Kidney tubule cell (primary cell): ENCODE measurements at regions not wholly inside any gene's neighbourhood (a gene's known extent, or its start where the extent isn't known, plus 50 kb on each side); places are given as distances from the start of the nearest gene placed in this dataset.

ENCODE experiments used
- DNase-seq: peaks from one replicate; pipeline ENCODE4 v3.0.0-alpha.2; 2018; ENCODE audit warnings: low spot score

DNA sequence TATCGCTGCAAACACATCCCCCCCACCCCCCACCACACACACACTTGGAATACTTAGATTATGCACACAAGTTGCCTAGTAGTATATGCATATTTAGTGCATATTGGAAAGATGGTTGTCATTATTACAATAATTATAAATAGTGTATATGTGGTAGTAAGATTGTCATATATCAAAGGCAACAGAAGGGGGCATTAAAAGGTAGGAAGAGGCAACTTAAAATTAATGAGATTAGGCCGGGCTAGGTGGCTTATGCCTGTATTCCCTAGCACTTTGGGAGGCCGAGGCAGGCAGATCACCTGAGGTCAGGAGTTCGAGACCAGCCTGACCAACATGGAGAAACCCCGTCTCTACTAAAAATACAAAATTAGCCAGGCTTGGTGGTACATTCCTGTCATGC, 52.1 kb downstream of the GSC start:
- DNase-seq, result no peak

- DNase-seq, result no peak
Measured at GRCh38 chr14:94716976-94717375, 52.9 kb downstream of the GSC start.

- DNase-seq, result no peak
Measured at GRCh38 chr14:94713115-94713514, 56.8 kb downstream of the GSC start.

- DNase-seq, result no peak
Measured at GRCh38 chr14:94710731-94711130, 59.2 kb downstream of the GSC start.

- DNase-seq, result no peak
Measured at GRCh38 chr14:94707494-94707893, 62.4 kb downstream of the GSC start.

DNA sequence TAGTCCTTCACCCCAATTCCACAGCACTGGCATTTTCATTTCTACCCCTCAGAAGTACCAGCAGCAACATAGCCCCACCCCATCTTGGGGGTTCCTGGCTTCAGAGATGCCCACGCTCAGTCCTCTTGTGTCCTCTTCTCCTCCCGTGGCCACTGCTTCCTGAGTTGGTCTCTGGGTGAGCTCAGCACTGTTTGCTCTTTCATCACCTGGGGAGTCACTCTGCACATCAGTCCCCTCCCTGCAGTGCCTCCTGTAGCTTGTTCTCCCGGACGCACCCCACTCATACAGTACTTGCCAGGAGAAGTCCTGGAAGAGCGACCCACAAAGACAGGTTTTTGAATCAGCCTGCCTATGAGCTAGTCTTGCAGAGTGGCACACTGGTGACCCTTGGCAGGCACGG, 63.8 kb downstream of the GSC start:
- DNase-seq, result no peak

GRCh38 chr14:94702629-94703028, 67.3 kb downstream of the GSC start:
- peak; percentile 45 for DNase-seq

DNA sequence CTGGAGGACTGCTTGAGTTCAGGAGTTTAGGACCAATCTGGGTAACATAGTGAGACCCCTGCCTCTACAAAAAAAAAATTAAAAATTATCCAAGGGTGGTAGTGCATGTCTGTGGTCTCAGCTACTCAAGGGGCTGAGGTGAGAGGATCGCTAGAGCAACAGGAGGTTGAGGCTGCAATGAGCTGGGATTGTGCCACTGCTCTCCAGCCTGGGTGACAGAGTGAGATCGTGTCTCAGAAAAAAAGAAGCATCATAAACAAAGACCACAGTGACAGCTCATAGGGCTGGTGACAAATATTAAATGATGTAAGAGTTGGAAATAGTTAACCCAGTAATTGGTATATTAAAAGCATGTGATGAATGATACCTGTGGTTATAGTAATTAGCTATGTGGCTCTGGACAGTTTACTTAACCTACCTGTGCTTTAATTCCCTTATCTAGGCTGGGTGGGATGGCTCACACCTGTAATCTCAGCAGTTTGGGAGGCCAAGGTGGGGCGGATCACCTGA, 68.0 kb downstream of the GSC start:
- DNase-seq, result no peak

GRCh38 chr14:94700336-94700735, 69.6 kb downstream of the GSC start:
- no peak for DNase-seq

GRCh38 chr14:94699831-94700230, 70.1 kb downstream of the GSC start:
- DNase-seq, result no peak

- DNase-seq, result peak; percentile 9
Measured at GRCh38 chr14:94697773-94698556, 71.9 kb downstream of the GSC start.

GRCh38 chr14:94696518-94696917, 73.4 kb downstream of the GSC start:
- no peak for DNase-seq

GRCh38 chr14:94695231-94695630, 74.7 kb downstream of the GSC start:
- no peak for DNase-seq

- DNase-seq, result no peak
Measured at GRCh38 chr14:94691660-94692034, 78.3 kb downstream of the GSC start.

GRCh38 chr14:94690896-94691659, 78.8 kb downstream of the GSC start:
- no peak for DNase-seq

DNA sequence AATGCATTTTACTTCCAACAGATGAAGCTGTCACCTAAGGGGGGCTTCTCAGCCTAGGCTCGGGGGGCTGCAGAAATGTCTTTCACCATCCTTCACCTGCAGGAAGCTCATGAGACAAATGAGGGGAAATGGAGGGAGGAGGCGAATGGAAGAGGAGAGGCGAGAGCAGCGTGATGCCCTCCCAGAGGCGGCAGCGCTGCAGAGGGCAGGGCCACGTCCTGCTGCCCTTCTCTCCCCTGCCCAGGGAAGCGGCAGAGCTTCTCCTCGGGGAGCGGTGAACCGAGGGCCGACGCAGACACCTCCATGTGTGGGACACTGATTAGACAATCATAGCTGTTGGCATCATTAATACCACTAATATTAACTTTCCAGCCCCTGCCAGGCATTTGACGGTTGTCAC, 78.3 kb downstream of the SERPINA3 start:
- no peak for DNase-seq

DNA sequence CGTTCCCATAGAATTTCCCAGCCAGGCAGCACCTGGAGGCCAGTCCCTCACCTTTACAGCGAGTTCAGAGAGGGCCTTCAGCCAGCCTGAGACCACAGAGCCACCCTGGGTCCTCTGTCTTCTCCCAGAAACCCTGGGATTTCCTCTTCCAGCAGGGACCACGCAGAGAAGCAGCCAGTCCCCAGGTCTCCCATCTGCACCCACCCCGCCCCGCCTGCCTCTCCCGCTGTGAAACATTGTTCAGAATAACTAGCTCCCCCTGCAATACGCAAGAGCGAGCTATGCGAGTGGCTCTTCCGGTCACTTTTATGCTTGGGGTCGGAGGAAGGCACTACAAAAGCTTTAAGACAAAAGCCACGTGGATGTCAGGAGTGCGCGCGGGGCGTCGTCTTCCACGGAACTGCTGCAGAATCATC, 77.8 kb downstream of the SERPINA3 start:
- no peak for DNase-seq

DNA sequence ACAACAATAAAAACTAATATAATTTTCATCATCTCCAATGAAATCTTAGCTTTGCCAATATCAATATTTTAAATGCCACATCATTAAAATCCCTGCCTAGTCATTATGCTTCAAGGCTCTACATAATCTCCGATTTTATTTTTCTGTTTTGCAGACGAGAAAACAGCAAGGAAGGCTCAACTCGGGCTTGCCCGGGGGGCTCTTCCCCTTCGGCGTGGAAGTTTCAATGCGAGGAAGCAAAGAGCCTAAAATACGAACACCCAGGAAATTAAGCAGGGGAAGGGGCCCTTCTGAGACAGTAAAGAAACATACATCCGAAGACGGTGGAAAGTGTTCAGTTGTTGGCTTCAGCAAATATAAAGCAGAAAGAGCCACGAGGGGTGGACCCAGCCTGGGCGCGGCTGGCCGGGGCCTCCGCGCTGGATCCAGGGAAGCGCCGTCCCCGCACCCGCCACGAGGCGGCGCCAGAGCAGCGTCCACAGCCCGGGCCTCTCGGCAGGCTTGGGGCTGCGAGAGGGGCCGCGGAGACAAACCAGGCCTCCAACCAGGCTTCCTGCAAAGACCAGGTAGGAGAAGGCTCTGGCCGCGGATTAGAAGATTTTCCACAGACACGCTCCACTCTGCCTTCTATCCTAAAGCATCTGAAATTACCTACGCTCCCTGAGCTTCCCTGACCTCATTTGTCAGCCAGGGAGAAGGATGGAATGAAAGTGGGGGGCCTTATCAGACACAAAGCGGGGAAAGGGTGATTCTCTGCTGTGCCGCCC, 77.2 kb downstream of the SERPINA3 start:
- DNase-seq, result peak; percentile 50

GRCh38 chr14:94686511-94687160, 74.4 kb downstream of the SERPINA3 start:
- DNase-seq, result no peak

GRCh38 chr14:94685681-94686485, 73.7 kb downstream of the SERPINA3 start:
- no peak for DNase-seq

DNA sequence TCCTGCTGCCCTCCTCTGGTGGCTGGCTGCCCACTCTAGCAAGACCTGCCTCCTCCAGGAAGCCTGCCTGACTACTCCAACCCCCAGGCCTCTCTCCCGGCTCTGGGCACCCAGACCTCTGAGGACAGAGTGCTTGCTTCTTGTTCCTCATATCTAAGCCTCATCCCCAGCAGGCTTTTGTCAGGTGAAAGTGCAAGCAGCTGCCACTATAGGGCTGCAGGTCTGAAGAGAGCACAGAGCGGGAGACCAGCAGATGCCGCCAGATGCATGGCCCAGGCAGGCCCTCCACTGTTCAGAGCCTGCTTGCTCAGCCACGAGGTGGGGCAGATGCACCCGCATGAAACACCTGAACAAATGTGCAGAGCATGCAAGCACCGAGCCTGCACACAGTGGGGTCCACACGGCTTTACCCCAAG, 73.0 kb downstream of the SERPINA3 start:
- no peak for DNase-seq
